Activated CD4-positive, alpha-beta T cell treated with anti-CD3 and anti-CD28 coated beads, Interleukin-2, Interleukin-4, amounts not matched to agents 100 ng/mL and 50 ng/mL, durations not matched to agents 16 hours and 8 hours (primary cell): ENCODE measurements at regions not wholly inside any gene's neighbourhood (a gene's known extent, or its start where the extent isn't known, plus 50 kb on each side); places are given as distances from the start of the nearest gene placed in this dataset.
"Not testable (repeated sequence)": the region's sequence is repeated elsewhere in the genome, so short reads cannot be mapped to it uniquely, and the experiment has no call there.

Experiments
- DNase-seq: peaks from one replicate; pipeline ENCODE4 v3.0.0-alpha.2; 2020; ENCODE audit warnings: low spot score

GRCh38 chr18:22043837-22044236 lies 125.6 kb upstream of the GATA6 start:
- DNase-seq = no peak

- no peak for DNase-seq
Observed at GRCh38 chr18:22044474-22045220, 124.7 kb upstream of the GATA6 start.

- DNase-seq = no peak
Observed at GRCh38 chr18:22045221-22045918, 124.0 kb upstream of the GATA6 start.

GRCh38 chr18:22046473-22046872 lies 122.9 kb upstream of the GATA6 start:
- DNase-seq = no peak

- no peak for DNase-seq
Observed at GRCh38 chr18:22047485-22047884, 121.9 kb upstream of the GATA6 start.

- DNase-seq = no peak
Observed at GRCh38 chr18:22048221-22048620, 121.2 kb upstream of the GATA6 start.

- DNase-seq = no peak
Observed at GRCh38 chr18:22048932-22049615, 120.3 kb upstream of the GATA6 start.

GRCh38 chr18:22052405-22053105 lies 116.8 kb upstream of the GATA6 start:
- no peak for DNase-seq

GRCh38 chr18:22055466-22056238 lies 113.7 kb upstream of the GATA6 start:
- no peak for DNase-seq

GRCh38 chr18:22056950-22057349 lies 112.4 kb upstream of the GATA6 start:
- no peak for DNase-seq

- no peak for DNase-seq
Observed at GRCh38 chr18:22057908-22058527, 111.4 kb upstream of the GATA6 start.

- DNase-seq = no peak
Observed at GRCh38 chr18:22060361-22060760, 109.0 kb upstream of the GATA6 start.

GRCh38 chr18:22063102-22063501 lies 106.3 kb upstream of the GATA6 start:
- no peak for DNase-seq

- DNase-seq = no peak
Observed at GRCh38 chr18:22063672-22064071, 105.7 kb upstream of the GATA6 start.

GRCh38 chr18:22064581-22064980 lies 104.8 kb upstream of the GATA6 start:
- DNase-seq = no peak

GRCh38 chr18:22065311-22065710 lies 104.1 kb upstream of the GATA6 start:
- DNase-seq = no peak

- no peak for DNase-seq
Observed at GRCh38 chr18:22066083-22066485, 103.3 kb upstream of the GATA6 start.

GRCh38 chr18:22067109-22067508 lies 102.3 kb upstream of the GATA6 start:
- DNase-seq = no peak

GRCh38 chr18:22067682-22068081 lies 101.7 kb upstream of the GATA6 start:
- DNase-seq = no peak

GRCh38 chr18:22068784-22069183 lies 100.6 kb upstream of the GATA6 start:
- DNase-seq = not testable (repeated sequence)

GRCh38 chr18:22069916-22070315 lies 99.5 kb upstream of the GATA6 start:
- no peak for DNase-seq
